ENCODE measurements at regions not wholly inside any gene's neighbourhood (a gene's known extent, or its start where the extent isn't known, plus 50 kb on each side); places are given as distances from the start of the nearest gene placed in this dataset.
A peak's percentile ranks its signal among the peaks of the same experiment; 100 is the strongest.

GRCh38 chr14:42893183-42893582 is 1286.5 kb downstream of the LRFN5 start:
- Histone ChIP-seq H3K9ac (ENCODE audit: low read length in 3 of 3) (no peak overlapping the region), H3K27ac (ENCODE audit: low read depth in 2 of 2, low read length in 2 of 2) (no peak overlapping the region), H3K27me3 (ENCODE audit: control insufficient read depth, insufficient read depth, low read length) (no peaks in the 10 kb centered on the region), H3K9me3 (ENCODE audit: control insufficient read depth in 2 of 3, insufficient read depth in 1 of 3, low read length in 3 of 3) (no peaks in the 10 kb centered on the region), H3K36me3 (ENCODE audit: control insufficient read depth in 2 of 3, insufficient read depth in 3 of 3, low read length in 3 of 3) (no peaks in the 10 kb centered on the region), H3K4me1 (ENCODE audit: control insufficient read depth in 2 of 3, insufficient read depth in 2 of 3, low read depth in 1 of 3, low read length in 3 of 3) (no peaks in the 10 kb centered on the region), H3K4me3 (ENCODE audit: low read length in 3 of 3) (no peak overlapping the region)
- DNase-seq (no peak), FAIRE-seq (no peak)
- TF ChIP-seq CTCF (IDR thresholded peaks at IDR 0.05; ENCODE audit: borderline replicate concordance, extremely low read depth, insufficient read depth) = no peak
- intact Hi-C loops (cut with DNase I) = no loop called here

GRCh38 chr14:42884100-42884499 is 1277.4 kb downstream of the LRFN5 start:
- H3K4me1 ChIP-seq (ENCODE audit: control insufficient read depth in 2 of 3, insufficient read depth in 2 of 3, low read depth in 1 of 3, low read length in 3 of 3) = no peaks in the 10 kb centered on the region
- DNase-seq = peak in 2 of 5 donors; percentile 43 to 44
- H3K4me3 ChIP-seq (ENCODE audit: low read length in 3 of 3) = no peak overlapping the region
- FAIRE-seq = no peak
- H3K27ac ChIP-seq (ENCODE audit: low read depth in 2 of 2, low read length in 2 of 2) = no peak overlapping the region
- TF ChIP-seq CTCF (IDR thresholded peaks at IDR 0.05; ENCODE audit: borderline replicate concordance, extremely low read depth, insufficient read depth) = no peak
- no peaks in the 10 kb centered on the region for H3K27me3 ChIP-seq (ENCODE audit: control insufficient read depth, insufficient read depth, low read length)
- intact Hi-C loops (cut with DNase I) = no loop called here
- H3K9ac ChIP-seq (ENCODE audit: low read length in 3 of 3) = no peak overlapping the region
- no peaks in the 10 kb centered on the region for H3K9me3 ChIP-seq (ENCODE audit: control insufficient read depth in 2 of 3, insufficient read depth in 1 of 3, low read length in 3 of 3)
- no peaks in the 10 kb centered on the region for H3K36me3 ChIP-seq (ENCODE audit: control insufficient read depth in 2 of 3, insufficient read depth in 3 of 3, low read length in 3 of 3)

GRCh38 chr14:42877716-42878115 is 1271.0 kb downstream of the LRFN5 start:
- intact Hi-C loops (cut with DNase I) = no loop called here
- TF ChIP-seq CTCF (IDR thresholded peaks at IDR 0.05; ENCODE audit: borderline replicate concordance, extremely low read depth, insufficient read depth) = no peak
- Histone ChIP-seq H3K9me3 (ENCODE audit: control insufficient read depth in 2 of 3, insufficient read depth in 1 of 3, low read length in 3 of 3) (no peaks in the 10 kb centered on the region), H3K36me3 (ENCODE audit: control insufficient read depth in 2 of 3, insufficient read depth in 3 of 3, low read length in 3 of 3) (no peaks in the 10 kb centered on the region), H3K4me1 (ENCODE audit: control insufficient read depth in 2 of 3, insufficient read depth in 2 of 3, low read depth in 1 of 3, low read length in 3 of 3) (no peaks in the 10 kb centered on the region), H3K27ac (ENCODE audit: low read depth in 2 of 2, low read length in 2 of 2) (no peak overlapping the region), H3K4me3 (ENCODE audit: low read length in 3 of 3) (no peak overlapping the region), H3K27me3 (ENCODE audit: control insufficient read depth, insufficient read depth, low read length) (no peaks in the 10 kb centered on the region), H3K9ac (ENCODE audit: low read length in 3 of 3) (no peak overlapping the region)
- FAIRE-seq (no peak), DNase-seq (no peak)

GRCh38 chr14:42872786-42873185 is 1266.1 kb downstream of the LRFN5 start:
- H3K9ac ChIP-seq (ENCODE audit: low read length in 3 of 3) = no peak overlapping the region
- TF ChIP-seq CTCF (IDR thresholded peaks at IDR 0.05; ENCODE audit: borderline replicate concordance, extremely low read depth, insufficient read depth) = no peak
- no peak for FAIRE-seq
- no peak for DNase-seq
- H3K27me3 ChIP-seq (ENCODE audit: control insufficient read depth, insufficient read depth, low read length) = no peaks in the 10 kb centered on the region
- intact Hi-C loops (cut with DNase I) = no loop called here
- no peaks in the 10 kb centered on the region for H3K36me3 ChIP-seq (ENCODE audit: control insufficient read depth in 2 of 3, insufficient read depth in 3 of 3, low read length in 3 of 3)
- H3K27ac ChIP-seq (ENCODE audit: low read depth in 2 of 2, low read length in 2 of 2) = no peak overlapping the region
- no peak overlapping the region for H3K4me3 ChIP-seq (ENCODE audit: low read length in 3 of 3)
- no peaks in the 10 kb centered on the region for H3K9me3 ChIP-seq (ENCODE audit: control insufficient read depth in 2 of 3, insufficient read depth in 1 of 3, low read length in 3 of 3)
- no peaks in the 10 kb centered on the region for H3K4me1 ChIP-seq (ENCODE audit: control insufficient read depth in 2 of 3, insufficient read depth in 2 of 3, low read depth in 1 of 3, low read length in 3 of 3)

Measured in kidney (tissue), 13 donors.